Transverse colon (tissue), 4 donors: ENCODE measurements at regions not wholly inside any gene's neighbourhood (a gene's known extent, or its start where the extent isn't known, plus 50 kb on each side); places are given as distances from the start of the nearest gene placed in this dataset.

Source experiments
- POLR2A ChIP-seq: fragments of 450-650 bp; IDR thresholded peaks from one replicate; pipeline ENCODE4 v1.6.1; 2016; ENCODE audit warnings: antibody characterized with exemption, mild to moderate bottlenecking, moderate library complexity
- POLR2AphosphoS5 ChIP-seq, 3 donors: sonication (generic); formaldehyde crosslinking; IDR thresholded peaks; one replicate each; pipeline ENCODE4 v1.6.1; 2016; ENCODE audit warnings: antibody characterized with exemption in 3 of 3
- TF ChIP-seq, protein P1 (sequence below), 5 experiments: fragments of 200-600 bp in 3 of 5; fragments of 450-650 bp in 2 of 5; sonication (generic) in 3 of 5; IDR thresholded peaks; 1 replicate in 2 of 5; 2 replicates in 3 of 5; pipeline ENCODE4 v1.5.1; 2016 to 2017; ENCODE audit warnings: antibody characterized with exemption in 5 of 5, inconsistent platforms in 3 of 5, mild to moderate bottlenecking in 2 of 5, moderate library complexity in 1 of 5

DNA sequence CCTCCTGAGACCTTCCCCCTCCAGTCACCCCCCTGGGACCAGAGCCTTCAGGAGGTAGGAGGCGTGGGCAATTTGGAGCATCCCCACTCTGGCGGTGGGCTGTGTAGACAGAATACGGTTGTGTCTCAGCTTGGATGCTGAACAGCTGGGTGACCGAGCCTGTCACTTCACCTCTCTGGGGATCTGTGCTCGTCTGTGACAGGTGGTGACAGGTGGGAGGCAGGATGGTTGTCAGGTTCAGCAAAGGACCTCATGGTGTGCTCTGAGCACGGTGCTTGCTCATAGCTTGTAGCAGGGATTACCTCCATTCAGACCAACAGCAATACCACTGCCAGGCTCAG lies 186.5 kb upstream of the HS6ST1 start:
- no peak for TF ChIP-seq POLR2AphosphoS5 (IDR thresholded peaks at IDR 0.05)
- TF ChIP-seq POLR2A: no peak
- TF ChIP-seq, protein P1, sequence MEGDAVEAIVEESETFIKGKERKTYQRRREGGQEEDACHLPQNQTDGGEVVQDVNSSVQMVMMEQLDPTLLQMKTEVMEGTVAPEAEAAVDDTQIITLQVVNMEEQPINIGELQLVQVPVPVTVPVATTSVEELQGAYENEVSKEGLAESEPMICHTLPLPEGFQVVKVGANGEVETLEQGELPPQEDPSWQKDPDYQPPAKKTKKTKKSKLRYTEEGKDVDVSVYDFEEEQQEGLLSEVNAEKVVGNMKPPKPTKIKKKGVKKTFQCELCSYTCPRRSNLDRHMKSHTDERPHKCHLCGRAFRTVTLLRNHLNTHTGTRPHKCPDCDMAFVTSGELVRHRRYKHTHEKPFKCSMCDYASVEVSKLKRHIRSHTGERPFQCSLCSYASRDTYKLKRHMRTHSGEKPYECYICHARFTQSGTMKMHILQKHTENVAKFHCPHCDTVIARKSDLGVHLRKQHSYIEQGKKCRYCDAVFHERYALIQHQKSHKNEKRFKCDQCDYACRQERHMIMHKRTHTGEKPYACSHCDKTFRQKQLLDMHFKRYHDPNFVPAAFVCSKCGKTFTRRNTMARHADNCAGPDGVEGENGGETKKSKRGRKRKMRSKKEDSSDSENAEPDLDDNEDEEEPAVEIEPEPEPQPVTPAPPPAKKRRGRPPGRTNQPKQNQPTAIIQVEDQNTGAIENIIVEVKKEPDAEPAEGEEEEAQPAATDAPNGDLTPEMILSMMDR (IDR thresholded peaks at IDR 0.05): no peak
